ENCODE measurements at regions not wholly inside any gene's neighbourhood (a gene's known extent, or its start where the extent isn't known, plus 50 kb on each side); places are given as distances from the start of the nearest gene placed in this dataset.

GRCh38 chr7:133139801-133140200 lies 57.9 kb upstream of the CHCHD3 start:
- in situ Hi-C loops (cut with HindIII; ENCODE audit: extremely low pct_ligation_motif_present, low pct_unique_long_range_greater_than_20kb): no loop called here
- DNase-seq (ENCODE audit: low spot score): no peak
- CTCF ChIA-PET (ENCODE audit: low intra/inter-chr PET ratio, low total read pairs): no interaction called here
- intact Hi-C loops (cut with micrococcal nuclease; ENCODE audit: unreplicated experiment): no loop called here
- no peaks in the 10 kb centered on the region for H3K27me3 ChIP-seq (ENCODE audit: control insufficient read depth in 1 of 2, insufficient read depth in 2 of 2, low read length in 2 of 2)
- POLR2A ChIA-PET: no interaction called here
- H3K36me3 ChIP-seq (replicated peaks in 1 of 2; ENCODE audit: control insufficient read depth in 1 of 2, insufficient read depth in 2 of 2, low read length in 2 of 2): no peaks in the 10 kb centered on the region
- no peaks in the 10 kb centered on the region for H3K9me3 ChIP-seq (ENCODE audit: low read length)
- H3K4me1 ChIP-seq (ENCODE audit: insufficient read depth, low read length): no peaks in the 10 kb centered on the region
- BruUV-seq (replicated peaks): no TSS peak
- TF ChIP-seq ZNF235 (CRISPR knock-in tag; IDR thresholded peaks at IDR 0.05; ENCODE audit: borderline replicate concordance) (no peak), ZNF430 (CRISPR knock-in tag; IDR thresholded peaks at IDR 0.05) (no peak), SOX13 (IDR thresholded peaks at IDR 0.05) (no peak), SOX13 (CRISPR knock-in tag; conservative IDR thresholded peaks at IDR 0.05 in 1 of 2, IDR thresholded peaks at IDR 0.05 in 1 of 2) (no peak), SIN3B (IDR thresholded peaks at IDR 0.05; ENCODE audit: low read length) (no peak), ZNF10 (CRISPR knock-in tag; IDR thresholded peaks at IDR 0.05; ENCODE audit: borderline replicate concordance, low read depth) (no peak), ZNF574 (CRISPR knock-in tag; IDR thresholded peaks at IDR 0.05) (no peak), PATZ1 (CRISPR knock-in tag; IDR thresholded peaks at IDR 0.05) (no peak), PRDM4 (CRISPR knock-in tag; IDR thresholded peaks at IDR 0.05; ENCODE audit: borderline replicate concordance) (no peak), PAXIP1 (CRISPR knock-in tag; conservative IDR thresholded peaks at IDR 0.05) (no peak)
- no peak for FAIRE-seq
- H4K20me1 ChIP-seq (ENCODE audit: insufficient read depth, low read length): no peaks in the 10 kb centered on the region
- no peak overlapping the region for H2AFZ ChIP-seq (ENCODE audit: low read length)
- no peak overlapping the region for H3K9ac ChIP-seq (ENCODE audit: insufficient read depth, low read depth, low read length)
- WGBS (ENCODE audit: low lambda C conversion rate): 42% methylated on average over 4 of the region's 4 CpGs
- H3K4me3 ChIP-seq (replicated peaks in 1 of 3; ENCODE audit: insufficient read depth in 1 of 3, low read depth in 2 of 3, low read length in 3 of 3): no peak overlapping the region
- no peak overlapping the region for H3K27ac ChIP-seq (ENCODE audit: extremely low read length, insufficient read depth, low read length)
- no peak for ATAC-seq
- H3K79me2 ChIP-seq (ENCODE audit: insufficient read depth, low read length): no peaks in the 10 kb centered on the region
- no peak overlapping the region for H3K4me2 ChIP-seq (ENCODE audit: low read depth, low read length)

Measured in HepG2 (cell line).